GM18867 (cell line): ENCODE measurements at regions not wholly inside any gene's neighbourhood (a gene's known extent, or its start where the extent isn't known, plus 50 kb on each side); places are given as distances from the start of the nearest gene placed in this dataset.

Experiments
- ATAC-seq: cut with Tn5 transposase; IDR thresholded peaks from one replicate; pipeline ENCODE4 v1.9.1; 2021; ENCODE audit warnings: mild to moderate bottlenecking, moderate library complexity; ENCODE audit not compliant: unreplicated experiment

DNA sequence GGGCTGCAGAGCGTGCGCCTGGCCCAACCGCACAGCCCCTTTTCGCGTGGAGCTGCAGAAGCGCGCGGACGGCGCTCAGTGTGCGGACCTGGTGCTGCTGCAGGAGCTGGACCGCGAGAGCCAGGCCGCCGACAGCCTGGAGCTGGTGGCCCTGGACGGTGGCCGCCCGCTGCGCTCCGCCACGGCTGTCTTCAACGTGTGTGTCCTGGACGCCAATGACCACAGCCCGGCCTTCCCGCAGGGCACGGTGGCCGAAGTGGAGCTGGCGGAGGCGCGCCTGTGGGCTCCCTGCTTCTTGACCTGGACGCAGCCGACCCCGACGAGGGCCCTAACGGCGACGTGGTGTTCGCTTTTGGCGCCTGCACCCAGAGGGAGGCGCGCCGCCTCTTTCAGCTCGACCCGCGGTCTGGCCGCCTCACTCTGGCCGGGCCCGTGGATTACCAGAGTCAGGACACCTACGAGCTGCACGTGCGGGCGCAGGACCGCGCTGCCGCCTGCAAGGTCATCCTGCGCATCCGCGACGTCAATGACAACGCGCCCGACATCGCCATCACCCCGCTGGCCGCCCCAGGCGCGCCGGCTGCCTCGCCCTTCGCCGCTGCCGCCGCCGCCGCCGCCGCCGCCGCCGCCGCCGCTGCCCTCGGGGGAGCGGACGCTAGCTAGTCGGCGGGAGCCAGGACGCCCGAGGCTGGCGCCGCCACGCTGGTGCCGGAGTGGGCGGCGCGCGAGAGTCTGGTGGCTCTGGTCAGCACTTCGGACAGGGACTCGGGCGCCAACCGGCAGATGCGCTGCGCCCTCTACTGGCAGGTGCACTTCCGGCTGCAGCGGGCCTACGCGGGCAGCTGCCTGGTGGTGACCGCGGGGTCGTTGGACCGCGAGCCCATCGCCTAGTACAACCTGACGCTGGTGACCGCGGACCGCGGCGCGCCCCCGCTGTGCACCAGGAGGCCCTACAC lies 172.2 kb downstream of the OLFM4 start:
- no peak for ATAC-seq

DNA sequence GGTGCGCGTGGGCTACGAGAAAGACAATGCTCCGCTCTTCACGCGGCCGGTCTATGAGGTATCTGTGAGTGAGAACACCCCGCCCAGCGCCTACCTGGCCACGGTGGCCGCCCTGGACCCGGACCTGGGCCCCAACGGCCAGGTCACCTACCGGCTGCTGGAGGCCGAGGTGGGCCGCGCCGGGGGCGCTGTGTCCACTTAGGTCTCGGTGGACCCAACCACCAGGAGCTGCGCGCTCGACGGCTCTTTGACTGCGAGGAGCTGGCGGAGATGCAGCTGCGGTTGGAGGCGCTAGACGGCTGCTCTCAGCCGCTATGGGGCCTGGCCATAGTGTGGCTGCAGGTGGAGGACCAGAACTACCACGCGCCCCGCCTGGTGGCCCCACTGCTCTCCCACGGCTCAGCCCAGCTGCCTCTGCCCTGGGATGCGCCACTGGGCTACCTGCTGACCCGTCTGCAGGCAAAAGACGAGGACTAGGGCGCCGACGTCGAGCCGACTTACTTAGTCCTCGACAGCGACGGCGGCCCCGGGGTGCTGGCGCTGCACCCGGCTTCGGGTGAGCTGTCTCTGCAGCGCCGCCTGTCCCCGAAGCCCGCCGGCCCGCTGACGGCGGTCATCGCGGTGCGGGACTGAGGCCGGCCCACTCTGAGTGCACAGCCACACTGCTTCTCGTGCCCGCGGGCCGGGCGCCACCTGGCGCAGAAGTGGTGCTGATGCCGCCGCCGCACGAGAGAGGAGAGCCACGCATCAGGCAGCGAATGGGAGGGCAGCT lies 173.0 kb downstream of the OLFM4 start:
- ATAC-seq, result no peak

DNA sequence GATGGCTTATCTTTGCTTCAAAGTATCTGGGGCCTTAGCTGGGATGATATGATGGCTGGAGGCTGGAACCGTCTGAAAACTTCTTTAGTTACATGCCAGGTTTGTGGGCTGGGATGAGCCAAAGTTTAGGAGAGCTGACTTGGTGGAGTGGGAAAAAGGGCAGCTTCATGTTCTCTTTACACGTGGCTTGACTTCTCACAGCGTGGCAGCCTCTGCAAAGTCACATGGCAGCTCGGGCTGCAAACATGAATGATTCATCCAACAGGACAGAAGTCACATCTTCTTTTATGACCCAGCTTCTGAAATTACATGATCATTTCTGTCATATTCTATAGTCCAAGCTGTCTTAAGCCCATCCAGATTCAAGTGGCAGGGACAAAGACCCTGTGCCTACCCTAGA lies 176.0 kb downstream of the OLFM4 start:
- no peak for ATAC-seq

DNA sequence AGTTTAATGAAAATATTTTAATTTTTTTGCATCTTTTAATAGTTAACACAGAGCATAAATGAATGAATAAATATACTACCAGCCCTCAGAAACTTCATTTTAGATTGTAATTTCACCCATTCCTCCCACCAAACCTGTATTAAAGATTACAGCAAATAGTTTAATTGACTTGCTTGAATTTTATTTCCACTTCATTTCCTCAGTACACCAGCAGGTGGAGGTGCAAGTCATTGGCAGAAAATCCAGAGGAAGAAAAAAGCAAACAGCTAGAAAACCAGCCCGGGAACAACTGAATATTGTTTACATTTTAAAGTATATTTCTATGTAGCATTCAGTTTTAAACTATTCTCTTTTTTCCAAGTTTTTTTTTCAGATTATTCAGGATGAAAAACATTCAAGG lies 177.8 kb downstream of the OLFM4 start:
- no peak for ATAC-seq

DNA sequence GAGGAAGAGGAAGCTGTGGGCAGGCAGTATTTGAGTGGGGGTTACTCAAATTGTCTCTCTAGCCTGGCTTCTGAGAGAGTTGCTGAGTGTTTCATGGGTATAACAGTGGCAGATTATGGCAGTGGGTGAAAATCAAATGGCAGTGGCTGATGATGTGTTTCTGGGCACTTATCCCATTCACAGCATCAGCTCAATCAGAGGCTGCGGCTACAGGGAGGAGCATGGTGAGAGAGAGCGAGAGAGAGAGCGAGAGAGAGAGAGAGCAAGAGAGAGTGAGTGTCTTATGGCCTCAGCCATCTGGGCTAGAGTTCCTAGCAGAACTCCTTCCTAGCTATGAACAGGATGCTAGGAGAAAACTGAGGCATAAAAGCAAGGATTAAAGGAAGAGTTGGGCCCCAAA lies 178.9 kb downstream of the OLFM4 start:
- no peak for ATAC-seq

DNA sequence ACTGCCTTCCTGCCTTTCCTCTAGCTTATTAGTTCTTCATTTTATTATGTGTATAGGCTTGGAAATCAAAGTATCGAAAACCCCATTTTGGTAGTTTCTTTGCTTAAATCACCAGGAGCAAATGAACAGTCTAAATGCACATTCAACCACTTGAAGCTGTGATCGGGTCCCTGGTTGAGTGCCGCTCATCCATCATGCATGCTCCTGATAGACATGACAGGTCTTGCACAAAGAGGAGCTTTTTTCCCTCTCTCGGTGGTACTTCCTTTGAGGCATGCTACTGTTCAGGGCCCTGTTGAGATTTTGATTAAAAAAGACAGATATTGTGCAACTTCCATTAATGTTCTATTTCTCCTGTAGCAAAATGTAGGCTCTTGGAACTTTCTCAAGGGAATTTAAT lies 185.8 kb downstream of the OLFM4 start:
- no peak for ATAC-seq

DNA sequence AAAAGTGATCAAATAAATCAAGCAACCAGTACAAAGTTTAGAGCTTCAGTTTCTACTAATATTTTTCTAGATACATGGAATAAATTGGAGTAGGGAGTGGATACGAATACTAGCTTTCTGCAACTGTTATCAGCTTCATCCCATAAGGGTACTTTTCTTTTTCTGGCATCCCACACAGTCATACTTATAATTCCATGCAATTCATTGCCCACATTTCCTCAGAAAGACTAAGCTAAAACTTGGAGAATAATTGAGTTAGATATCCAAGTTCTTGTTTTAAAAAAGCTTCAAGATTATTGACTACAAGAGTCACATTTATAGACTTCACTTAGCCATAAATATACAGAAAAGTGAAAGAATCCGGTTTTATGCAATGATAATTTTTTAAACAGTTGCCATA lies 186.9 kb downstream of the OLFM4 start:
- no peak for ATAC-seq

DNA sequence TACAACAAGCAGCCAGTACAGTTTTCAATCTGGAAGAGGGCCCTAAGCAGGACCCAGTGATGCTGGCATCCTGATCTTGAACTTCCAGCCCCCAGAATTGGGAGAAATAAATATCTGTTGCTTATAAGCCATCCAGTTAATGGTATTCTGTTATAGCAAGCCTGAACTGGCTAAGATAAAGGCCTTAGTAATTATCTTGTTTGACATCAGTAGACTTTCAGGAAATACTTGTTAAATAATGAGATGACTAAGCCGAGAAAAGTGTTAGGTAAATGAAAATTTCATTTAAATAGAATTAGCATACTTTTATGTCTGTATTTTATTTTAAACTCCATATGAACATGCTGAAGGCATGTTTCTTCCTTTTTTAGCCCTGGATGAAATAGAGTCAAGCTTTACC lies 188.2 kb downstream of the OLFM4 start:
- no peak for ATAC-seq

DNA sequence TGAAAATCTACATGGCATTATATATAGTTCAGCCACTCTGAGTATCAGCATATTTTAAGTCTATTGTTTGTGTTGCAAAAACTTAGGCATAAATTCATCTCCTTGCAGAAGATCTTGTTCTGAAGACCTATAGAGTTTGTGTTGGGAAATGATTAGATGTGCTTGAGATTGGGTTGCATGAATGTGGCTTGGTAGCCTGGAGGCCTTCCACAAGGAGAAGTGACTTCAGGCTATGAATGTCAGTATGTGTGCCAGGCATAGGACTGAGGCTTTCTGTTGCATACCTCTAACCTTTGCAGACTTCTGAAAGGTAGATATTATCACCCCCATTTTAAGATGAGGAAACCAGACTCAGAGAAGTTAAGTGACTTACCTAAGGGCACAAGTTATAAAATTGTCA lies 188.6 kb downstream of the OLFM4 start:
- no peak for ATAC-seq

DNA sequence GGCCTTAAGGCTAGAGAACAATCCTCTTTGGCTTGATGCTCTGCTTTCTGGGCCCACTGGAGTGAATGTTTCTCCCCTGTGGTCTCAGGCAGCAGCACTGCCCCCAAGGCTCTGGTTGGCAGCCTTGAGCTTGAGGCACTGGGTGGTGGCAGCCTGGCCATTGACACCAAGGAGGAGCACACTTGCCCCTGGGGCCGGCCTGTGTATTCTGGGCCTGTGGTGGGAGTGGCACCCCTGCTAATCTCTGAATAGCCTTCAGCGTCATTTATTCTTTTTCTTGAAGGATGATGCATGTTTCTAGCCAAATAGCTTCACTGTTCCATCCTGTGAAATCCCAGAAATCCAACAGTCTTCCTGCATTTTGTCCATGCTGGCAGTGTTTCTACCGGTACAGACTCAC lies 191.4 kb downstream of the OLFM4 start:
- ATAC-seq, result no peak

DNA sequence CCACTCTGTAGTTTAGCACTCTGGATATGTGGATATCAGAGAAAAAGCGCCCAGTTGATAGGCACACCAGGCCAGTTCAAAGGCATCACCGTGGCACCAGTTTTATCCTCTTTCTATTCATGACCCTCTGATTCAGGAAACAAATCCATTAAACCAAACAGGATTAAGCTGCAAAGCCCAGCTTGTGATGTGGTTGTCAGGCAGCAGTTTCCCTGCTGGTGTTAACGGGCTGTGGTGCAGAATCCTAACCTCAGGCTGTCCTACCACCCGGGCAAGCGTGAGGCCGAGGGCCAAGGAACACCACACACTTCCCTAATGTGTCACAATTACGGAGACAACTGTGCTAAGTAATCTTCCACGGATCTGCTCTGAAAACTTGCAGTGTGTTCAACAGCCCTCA lies 209.1 kb downstream of the OLFM4 start:
- ATAC-seq, result no peak

DNA sequence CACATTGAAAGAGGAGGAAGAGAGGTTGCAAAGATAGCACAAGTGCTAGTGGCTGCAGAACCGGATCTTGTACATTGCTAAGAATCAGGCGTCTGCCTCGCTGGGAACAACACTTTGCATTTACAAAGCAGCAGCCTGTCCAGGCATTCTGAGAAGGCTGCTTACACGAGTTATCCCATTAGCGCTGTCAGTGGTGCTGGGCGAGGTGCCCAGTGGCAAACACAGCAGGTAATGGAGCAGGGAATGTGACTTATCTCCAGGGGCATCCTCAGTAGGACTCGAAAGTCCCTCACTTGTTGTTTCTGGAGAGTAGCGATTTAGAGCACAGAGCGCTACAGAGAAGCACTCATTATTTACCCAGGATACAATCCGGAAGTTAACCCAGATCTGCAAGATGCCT lies 209.6 kb downstream of the OLFM4 start:
- no peak for ATAC-seq

DNA sequence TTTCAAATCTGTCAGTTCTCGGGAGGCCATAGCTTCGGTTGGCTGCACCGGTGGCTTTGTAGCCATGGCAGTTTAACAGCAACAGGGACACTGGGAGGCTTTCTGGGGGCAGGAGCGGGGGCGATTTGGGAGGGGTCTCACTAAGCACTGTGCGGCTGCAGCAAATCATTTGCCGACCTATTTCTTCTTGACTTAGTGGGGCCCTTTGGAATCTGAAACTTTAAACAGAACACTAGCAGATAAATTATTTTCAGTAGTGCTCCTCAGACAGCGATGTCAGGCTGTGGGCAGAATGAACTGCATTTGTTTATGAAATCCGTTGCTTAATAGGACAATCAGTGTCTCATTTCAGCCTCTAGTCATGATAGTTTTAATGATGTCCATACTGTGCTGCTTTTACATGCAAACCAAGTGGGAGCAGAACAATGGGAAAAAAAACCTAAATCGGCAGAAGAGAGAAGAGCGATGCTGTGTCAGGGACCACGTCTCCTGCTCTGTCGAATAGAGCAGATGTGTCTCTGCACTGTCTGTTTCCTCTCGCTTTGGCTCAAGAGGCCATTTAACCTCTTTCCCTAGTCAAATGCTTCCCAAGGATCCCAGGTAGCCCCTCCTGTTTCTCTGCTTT lies 211.9 kb downstream of the OLFM4 start:
- ATAC-seq, result no peak

DNA sequence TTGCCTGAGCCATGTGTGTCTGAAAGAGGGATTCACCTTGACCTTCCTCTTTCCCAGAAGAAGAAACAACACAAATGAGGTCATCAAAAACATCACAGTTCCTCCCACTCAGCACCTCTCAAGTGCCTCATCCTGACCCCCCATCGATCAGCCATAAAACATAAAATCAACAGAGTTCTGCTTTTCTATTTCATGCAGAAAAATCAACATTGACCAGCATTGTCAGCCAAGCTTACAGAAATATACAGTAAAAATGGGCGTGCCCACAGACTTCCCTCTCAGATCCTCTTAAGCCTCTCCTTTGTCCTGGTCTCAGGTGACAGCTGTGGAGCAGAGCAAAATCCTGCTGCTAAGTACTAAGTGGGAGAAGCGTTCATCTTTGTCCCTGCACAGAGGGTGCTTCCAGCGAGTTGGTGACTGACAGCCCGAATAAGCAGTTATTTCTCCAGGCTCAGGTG lies 213.3 kb downstream of the OLFM4 start:
- ATAC-seq, result no peak

DNA sequence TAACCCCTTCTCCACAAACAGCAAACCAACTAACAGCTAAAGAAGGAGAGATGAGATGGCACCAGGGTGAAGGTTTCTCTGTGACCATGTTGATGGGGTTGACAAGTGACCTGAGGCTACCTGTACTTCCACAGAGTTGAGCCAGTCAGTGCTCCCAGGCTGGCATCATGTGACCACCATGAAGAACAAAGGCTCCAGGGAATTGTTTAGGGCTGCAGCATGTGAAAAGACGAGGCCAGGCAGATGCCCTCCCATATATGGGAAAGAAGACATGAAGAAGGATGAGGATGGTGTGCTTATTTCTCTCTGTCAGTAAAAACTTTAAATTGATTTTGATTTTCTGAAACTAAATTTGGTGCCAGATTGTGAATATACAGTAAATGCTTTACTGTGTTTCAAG lies 220.6 kb downstream of the OLFM4 start:
- no peak for ATAC-seq

DNA sequence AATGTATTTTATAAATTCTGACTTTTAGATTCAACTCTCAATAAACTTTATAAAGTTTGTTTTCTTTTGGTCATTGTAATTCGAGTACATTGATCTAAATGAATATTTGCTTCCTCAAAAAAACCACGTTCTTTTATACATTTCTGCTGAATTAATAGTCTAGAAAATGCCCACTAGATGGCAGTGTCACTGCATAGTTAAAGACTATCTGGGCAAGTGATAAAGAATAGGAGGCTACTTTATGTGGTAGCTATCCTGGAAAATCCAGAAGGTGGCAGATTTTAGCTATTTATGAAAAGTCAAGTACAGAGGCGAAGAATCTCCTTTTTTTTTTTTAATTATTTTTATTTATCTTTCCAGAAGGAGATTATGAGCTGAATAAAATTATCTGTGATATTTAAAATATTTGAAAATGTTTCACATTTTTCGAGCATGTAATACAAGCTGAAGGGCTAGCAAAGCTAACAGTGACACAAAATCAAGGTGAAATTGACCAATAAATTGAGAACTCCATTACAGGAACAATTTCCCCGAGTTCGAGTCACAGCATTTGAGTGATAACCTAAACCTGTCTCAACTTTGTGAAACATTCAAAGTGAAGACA lies 221.8 kb downstream of the OLFM4 start:
- peak; percentile 89 for ATAC-seq

DNA sequence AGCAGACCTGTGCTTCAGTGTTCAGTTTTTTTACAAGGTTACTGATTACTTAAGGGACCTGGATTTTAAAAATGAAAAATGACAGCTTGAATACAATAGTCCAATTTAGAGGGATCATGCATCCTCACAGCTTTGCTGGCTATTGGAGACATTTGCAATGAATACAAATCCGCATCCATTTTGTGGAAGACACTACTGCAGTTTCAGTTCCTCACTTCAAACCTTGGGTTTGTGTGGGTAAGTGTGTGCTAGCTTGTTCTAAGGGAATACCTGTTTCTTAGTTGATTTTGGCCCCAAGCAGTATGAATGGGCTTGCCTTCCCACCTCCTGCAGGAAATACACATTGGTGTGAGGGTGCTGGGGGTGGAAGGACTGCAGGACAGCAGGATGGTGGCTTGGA lies 222.4 kb downstream of the OLFM4 start:
- no peak for ATAC-seq

DNA sequence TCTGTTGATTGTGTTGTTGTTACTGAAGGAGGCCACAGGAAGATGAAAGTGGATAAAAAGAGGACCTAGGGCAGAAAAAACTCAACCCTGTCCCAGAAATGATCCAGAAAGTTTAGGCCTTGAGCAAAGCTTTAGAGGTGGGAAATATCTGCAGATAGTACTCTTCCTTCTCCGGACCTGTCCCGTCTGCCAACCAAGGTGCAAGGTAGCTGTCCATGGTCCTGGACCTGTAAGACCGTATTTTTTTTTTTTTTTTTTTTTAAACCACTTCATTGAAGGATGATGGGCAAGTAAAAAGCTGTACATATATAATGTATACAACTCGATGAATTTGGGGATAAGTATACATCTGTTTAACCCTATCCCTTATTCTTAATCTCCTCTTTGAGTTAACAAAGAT lies 225.9 kb downstream of the OLFM4 start:
- ATAC-seq, result no peak

DNA sequence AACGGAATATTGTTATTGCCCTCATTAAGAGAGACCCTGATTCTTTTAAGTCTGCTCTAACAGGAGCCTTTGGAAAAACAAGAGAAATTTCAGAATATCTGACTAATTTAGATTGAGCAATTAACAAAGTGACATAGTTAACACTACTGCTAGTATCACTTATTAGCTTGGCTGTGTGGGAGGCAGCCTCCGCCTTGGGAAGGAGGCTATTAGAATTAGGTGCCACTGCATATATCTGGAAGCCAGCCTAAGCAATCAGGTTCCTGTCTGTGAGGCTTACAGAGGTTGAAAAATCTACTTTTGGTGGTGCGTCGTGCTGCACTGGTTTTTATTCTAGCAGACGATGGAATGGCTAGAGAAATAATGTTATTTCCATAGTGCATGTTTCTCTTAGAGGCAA lies 227.2 kb downstream of the OLFM4 start:
- ATAC-seq, result no peak

DNA sequence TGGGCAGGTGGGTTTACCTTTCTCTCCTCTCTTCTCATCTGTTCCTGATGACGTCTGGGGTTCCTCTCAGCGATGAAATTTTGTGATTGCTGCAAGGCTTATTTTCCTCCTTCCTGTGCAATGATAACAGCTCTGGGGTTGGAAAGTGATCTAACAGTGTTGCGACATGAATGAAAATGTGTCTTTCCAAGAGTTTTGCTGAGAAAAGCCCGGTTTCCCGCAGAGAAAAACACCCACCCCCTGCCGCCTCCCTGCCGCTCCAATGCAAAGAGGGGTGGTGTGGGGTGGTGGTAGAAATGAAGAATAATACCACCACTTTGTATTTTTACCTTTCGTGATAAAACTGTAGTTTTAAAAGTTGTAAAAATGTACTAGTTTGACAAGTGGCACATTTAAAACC lies 232.0 kb downstream of the OLFM4 start:
- ATAC-seq, result no peak

DNA sequence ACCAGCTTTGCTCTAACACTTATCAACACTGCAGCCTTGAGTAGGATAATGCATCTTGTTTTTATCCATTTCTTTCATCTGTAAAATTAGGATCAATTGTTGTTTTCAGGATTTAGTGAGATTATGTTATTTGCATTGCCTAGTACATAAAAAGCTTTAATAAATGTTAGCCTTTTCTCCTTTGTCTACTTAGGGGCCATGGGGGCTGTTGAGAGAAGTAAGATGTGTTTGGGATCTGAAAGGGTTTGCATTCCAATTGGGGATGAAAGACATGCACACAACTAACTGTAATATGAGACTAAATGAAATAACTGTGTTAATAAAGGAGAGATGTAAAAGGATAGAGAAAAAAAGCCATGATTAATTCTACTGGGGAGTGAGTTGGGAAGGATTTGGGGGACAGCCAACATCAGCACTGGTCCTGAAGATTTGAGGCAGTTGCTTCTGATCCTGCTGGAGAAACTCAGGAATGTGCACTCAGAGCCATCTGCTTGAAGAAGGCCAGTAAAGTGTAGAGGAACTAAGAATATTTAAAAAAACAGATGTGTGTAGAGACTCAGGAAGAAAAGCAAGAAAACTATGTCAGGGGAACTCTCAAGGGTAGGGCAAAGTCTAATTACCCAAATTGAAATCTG lies 236.3 kb downstream of the OLFM4 start:
- ATAC-seq, result no peak
